H1 (cell line): ENCODE measurements at regions not wholly inside any gene's neighbourhood (a gene's known extent, or its start where the extent isn't known, plus 50 kb on each side); places are given as distances from the start of the nearest gene placed in this dataset.

Experiments used
- CTCF ChIA-PET: fragments of 300-600 bp; sonication (Branson Sonifier 250); formaldehyde crosslinking; loops from one replicate; lab custom pipeline; 2021; ENCODE audit not compliant: partially characterized antibody; lab: Charles Lee
- POLR2A ChIA-PET: fragments of 300-600 bp; sonication (Branson Sonifier 250); formaldehyde crosslinking; loops from one replicate; lab custom pipeline; 2021; ENCODE audit warnings: inconsistent platforms; ENCODE audit not compliant: partially characterized antibody; lab: Charles Lee
- DNase-seq, 2 experiments: peaks; one replicate each; pipeline versions ENCODE4 v3.0.0 to v3.0.0-alpha.2; 2010 to 2022; ENCODE audit warnings: low spot score in 2 of 2, low read depth in 1 of 2, mixed read lengths in 1 of 2
- FAIRE-seq: peaks from 2 replicates; lab custom pipeline; 2011; peaks lifted over from hg19 to GRCh38; lab: Jason Lieb, UNC
- H2AFZ ChIP-seq: 2 replicates; pipeline ENCODE4 v1.8.1; 2012; ENCODE audit warnings: low read length, inconsistent platforms
- H2AK5ac ChIP-seq: 2 replicates; pipeline ENCODE4 v1.6.1; 2013; ENCODE audit warnings: low read depth, low read length
- H2BK120ac ChIP-seq: replicated peaks from 2 replicates; pipeline ENCODE3; 2013; ENCODE audit warnings: low read depth, low read length, inconsistent platforms
- H2BK12ac ChIP-seq: 2 replicates; pipeline ENCODE4 v1.6.1; 2013; ENCODE audit warnings: low read depth, low read length
- H2BK15ac ChIP-seq: 2 replicates; pipeline ENCODE4 v1.6.1; 2013; ENCODE audit warnings: low read length
- H2BK20ac ChIP-seq: 2 replicates; pipeline ENCODE4 v1.6.1; 2013; ENCODE audit warnings: low read length
- H2BK5ac ChIP-seq: 2 replicates; pipeline ENCODE4 v1.6.1; 2013; ENCODE audit warnings: low read depth, low read length
- H3K14ac ChIP-seq: 2 replicates; pipeline ENCODE4 v1.6.1; 2013; ENCODE audit warnings: inconsistent platforms; ENCODE audit not compliant: insufficient read length
- H3K18ac ChIP-seq: 2 replicates; pipeline ENCODE4 v1.6.1; 2013; ENCODE audit warnings: low read length; ENCODE audit errors: extremely low read depth
- H3K23ac ChIP-seq: 2 replicates; pipeline ENCODE4 v1.6.1; 2013; ENCODE audit warnings: inconsistent platforms; ENCODE audit not compliant: insufficient read length
- H3K23me2 ChIP-seq: 2 replicates; pipeline ENCODE4 v1.6.1; 2013; ENCODE audit warnings: low read depth, low read length
- H3K27ac ChIP-seq: 2 replicates; pipeline ENCODE4 v1.6.1; 2011; ENCODE audit warnings: low read depth, low read length, inconsistent platforms
- H3K27me3 ChIP-seq, 4 experiments: replicated peaks in 1 of 4; 1 replicate in 1 of 4; 2 replicates in 3 of 4; pipeline versions ENCODE4 v1.6.1 to v1.8.1; 2011 to 2013; ENCODE audit warnings: low read length in 3 of 4, mild to moderate bottlenecking in 3 of 4, inconsistent platforms in 2 of 4, mixed read lengths in 2 of 4, moderate library complexity in 1 of 4; ENCODE audit not compliant: control insufficient read depth in 3 of 4, insufficient read depth in 3 of 4; ENCODE audit errors: extremely low read depth in 1 of 4
- H3K36me3 ChIP-seq, 4 experiments: 2 replicates each; pipeline versions ENCODE4 v1.6.1 to v1.8.1; 2011 to 2013; ENCODE audit warnings: mild to moderate bottlenecking in 4 of 4, low read length in 3 of 4, moderate library complexity in 2 of 4, control low read depth in 1 of 4, inconsistent platforms in 1 of 4; ENCODE audit not compliant: insufficient read depth in 4 of 4, control insufficient read depth in 2 of 4
- H3K4ac ChIP-seq: replicated peaks from 2 replicates; pipeline ENCODE3; 2013; ENCODE audit warnings: low read length, low read depth, mixed read lengths, inconsistent platforms; ENCODE audit not compliant: insufficient read length
- H3K4me1 ChIP-seq, 4 experiments: replicated peaks in 1 of 4; 1 replicate in 1 of 4; 2 replicates in 3 of 4; pipeline versions ENCODE4 v1.6.1 to v1.8.1; 2011 to 2013; ENCODE audit warnings: low read length in 3 of 4, inconsistent platforms in 2 of 4, mixed read lengths in 1 of 4; ENCODE audit not compliant: insufficient read depth in 4 of 4, control insufficient read depth in 3 of 4
- H3K4me2 ChIP-seq, 2 experiments: 2 replicates each; pipeline versions ENCODE4 v1.6.1 to v1.8.1; 2011 to 2013; ENCODE audit warnings: low read depth in 2 of 2, low read length in 2 of 2, control low read depth in 1 of 2, inconsistent platforms in 1 of 2, mild to moderate bottlenecking in 1 of 2; ENCODE audit not compliant: insufficient read depth in 1 of 2
- H3K4me3 ChIP-seq, 4 experiments: fragments of 200-600, 300-600 bp in 1 of 4; sonication (generic), shearing (Covaris generic), sonication (Bioruptor Twin) in 1 of 4; 2 replicates each; pipeline versions ENCODE4 v1.5.1 to v1.8.1; 2011 to 2016; ENCODE audit warnings: low read length in 4 of 4, low read depth in 3 of 4, control low read depth in 2 of 4, inconsistent platforms in 2 of 4, mild to moderate bottlenecking in 2 of 4, mixed read lengths in 1 of 4, moderate library complexity in 1 of 4; ENCODE audit not compliant: insufficient read depth in 2 of 4; ENCODE audit errors: extremely low read depth in 1 of 4
- H3K56ac ChIP-seq: replicated peaks from 2 replicates; pipeline ENCODE3; 2013; ENCODE audit warnings: low read depth, mild to moderate bottlenecking, mixed read lengths, low read length, inconsistent platforms; ENCODE audit not compliant: insufficient read length
- H3K79me1 ChIP-seq: 2 replicates; pipeline ENCODE4 v1.6.1; 2013; ENCODE audit warnings: low read depth, low read length, control low read depth
- H3K79me2 ChIP-seq, 2 experiments: 2 replicates each; pipeline versions ENCODE4 v1.6.1 to v1.8.1; 2012 to 2013; ENCODE audit warnings: low read length in 2 of 2, mild to moderate bottlenecking in 2 of 2, inconsistent platforms in 1 of 2; ENCODE audit not compliant: insufficient read depth in 2 of 2, control insufficient read depth in 1 of 2
- H3K9ac ChIP-seq, 4 experiments: replicated peaks in 1 of 4; 1 replicate in 1 of 4; 2 replicates in 3 of 4; pipeline versions ENCODE4 v1.6.1 to v1.8.1; 2011 to 2013; ENCODE audit warnings: low read depth in 3 of 4, low read length in 3 of 4, control low read depth in 2 of 4, mild to moderate bottlenecking in 2 of 4, moderate library complexity in 2 of 4, inconsistent platforms in 1 of 4; ENCODE audit errors: extremely low read depth in 1 of 4
- H3K9me3 ChIP-seq, 2 experiments: 2 replicates each; pipeline versions ENCODE4 v1.6.1 to v1.8.1; 2012 to 2013; ENCODE audit warnings: mild to moderate bottlenecking in 2 of 2, moderate library complexity in 2 of 2, control low read depth in 1 of 2, inconsistent platforms in 1 of 2, low read depth in 1 of 2, low read length in 1 of 2, mixed read lengths in 1 of 2; ENCODE audit not compliant: insufficient read depth in 2 of 2
- H4K20me1 ChIP-seq, 2 experiments: replicated peaks in 1 of 2; 2 replicates each; pipeline versions ENCODE3 to v1.8.1; 2011 to 2013; ENCODE audit warnings: inconsistent platforms in 2 of 2, low read length in 2 of 2, mild to moderate bottlenecking in 1 of 2; ENCODE audit not compliant: insufficient read depth in 2 of 2, control insufficient read depth in 1 of 2
- H4K5ac ChIP-seq: 2 replicates; pipeline ENCODE4 v1.6.1; 2013; ENCODE audit warnings: low read length, low read depth, mixed read lengths, inconsistent platforms; ENCODE audit not compliant: insufficient read length
- H4K8ac ChIP-seq: 2 replicates; pipeline ENCODE4 v1.8.0; 2013; ENCODE audit warnings: mild to moderate bottlenecking, moderate library complexity, low read length, inconsistent platforms; ENCODE audit not compliant: insufficient read depth; ENCODE audit errors: extremely low read depth
- H4K91ac ChIP-seq: replicated peaks from 2 replicates; pipeline ENCODE3; 2013; ENCODE audit warnings: low read length, mixed read lengths, inconsistent platforms; ENCODE audit not compliant: insufficient read length
- BRCA1 ChIP-seq: IDR thresholded peaks from 2 replicates; pipeline ENCODE4 v1.6.1; 2012; ENCODE audit warnings: low read depth, low read length, improper control_type of control experiment
- CBX8 ChIP-seq: fragments of 300-800, 300-1000 bp; sonication (generic); IDR thresholded peaks from 2 replicates; pipeline ENCODE4 v1.7.1; 2016; ENCODE audit warnings: low read depth, low read length, borderline replicate concordance
- JUND ChIP-seq: IDR thresholded peaks from 2 replicates; pipeline ENCODE4 v1.6.1; 2011; ENCODE audit warnings: mild to moderate bottlenecking, improper control_type of control experiment, low read length
- RXRA ChIP-seq: IDR thresholded peaks from 2 replicates; pipeline ENCODE4 v1.6.1; 2011; ENCODE audit warnings: low read depth, mild to moderate bottlenecking, low read length, moderate library complexity; ENCODE audit not compliant: insufficient read depth
- SP4 ChIP-seq: IDR thresholded peaks from 2 replicates; pipeline ENCODE4 v1.6.1; 2012; ENCODE audit warnings: low read length, inconsistent platforms
- TAF1 ChIP-seq: IDR thresholded peaks from 2 replicates; pipeline ENCODE4 v1.6.1; 2011; ENCODE audit warnings: mild to moderate bottlenecking, low read depth, low read length
- WGBS, 2 experiments: shearing (Covaris generic) in 1 of 2; methylation state at CpG; one replicate each; pipeline versions ENCODE4 v1.1.6 to v1.1.7; 2013 to 2015; ENCODE audit warnings: low lambda C conversion rate in 2 of 2, mixed read lengths in 2 of 2, inconsistent platforms in 1 of 2, low coverage in 1 of 2, missing lambda C conversion rate in 1 of 2; ENCODE audit not compliant: insufficient replicate concordance in 2 of 2, insufficient coverage in 1 of 2, insufficient read length in 1 of 2; ENCODE audit errors: extremely low coverage in 1 of 2, missing lambda C conversion rate in 1 of 2; 5-methylcytosine and 5-hydroxymethylcytosine counted together
- TF ChIP-seq, protein P1 (sequence below): IDR thresholded peaks from 2 replicates; pipeline ENCODE4 v1.6.1; 2011; ENCODE audit warnings: low read length, improper control_type of control experiment

DNA sequence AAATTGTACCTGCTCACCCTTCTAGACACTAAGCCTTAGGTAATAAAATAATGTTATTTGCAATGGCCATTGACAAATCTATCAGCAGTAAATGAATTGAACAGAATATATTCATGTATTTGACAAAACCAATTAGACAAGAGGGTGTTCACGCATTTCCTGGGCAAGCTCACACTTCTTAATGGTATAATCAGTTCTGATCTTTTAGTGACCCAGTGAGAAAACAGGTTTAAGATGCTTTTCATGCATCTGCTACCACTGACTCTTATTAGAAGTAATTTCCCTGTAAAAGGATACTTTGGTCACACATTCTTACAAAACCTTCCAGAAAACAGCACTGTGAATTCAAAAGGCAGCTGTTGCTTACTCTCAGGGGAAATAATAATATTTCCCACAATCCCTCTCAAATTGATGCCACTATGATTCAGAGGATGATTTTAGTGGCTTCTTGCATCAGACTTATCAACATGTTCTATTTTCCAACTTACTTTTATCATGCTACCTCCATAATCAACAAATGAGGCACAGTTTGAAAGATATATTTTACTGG, 313.9 kb upstream of the NWD2 start:
- no peak overlapping the region for H3K4me3 ChIP-seq
- no peak overlapping the region for H2AFZ ChIP-seq
- no peak overlapping the region for H3K23ac ChIP-seq
- H3K18ac ChIP-seq: no peak overlapping the region
- no peaks in the 10 kb centered on the region for H3K36me3 ChIP-seq
- no peak overlapping the region for H3K14ac ChIP-seq
- WGBS, 2 experiments: 93% methylated on average over 1 of the region's 1 CpG; no CpG with 5 or more reads in 1 of the 2 experiments
- TF ChIP-seq TAF1 (no peak), JUND (no peak), CBX8 (no peak), BRCA1 (no peak), SP4 (no peak), RXRA (no peak)
- TF ChIP-seq, protein P1, sequence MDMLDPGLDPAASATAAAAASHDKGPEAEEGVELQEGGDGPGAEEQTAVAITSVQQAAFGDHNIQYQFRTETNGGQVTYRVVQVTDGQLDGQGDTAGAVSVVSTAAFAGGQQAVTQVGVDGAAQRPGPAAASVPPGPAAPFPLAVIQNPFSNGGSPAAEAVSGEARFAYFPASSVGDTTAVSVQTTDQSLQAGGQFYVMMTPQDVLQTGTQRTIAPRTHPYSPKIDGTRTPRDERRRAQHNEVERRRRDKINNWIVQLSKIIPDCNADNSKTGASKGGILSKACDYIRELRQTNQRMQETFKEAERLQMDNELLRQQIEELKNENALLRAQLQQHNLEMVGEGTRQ: no peak
- H2BK15ac ChIP-seq: no peak overlapping the region
- H2BK5ac ChIP-seq: no peak overlapping the region
- H3K27ac ChIP-seq: no peak overlapping the region
- no peaks in the 10 kb centered on the region for H3K23me2 ChIP-seq
- no peak overlapping the region for H4K91ac ChIP-seq
- H3K9me3 ChIP-seq: no peaks in the 10 kb centered on the region
- H3K79me1 ChIP-seq: no peaks in the 10 kb centered on the region
- H3K56ac ChIP-seq: no peak overlapping the region
- no peaks in the 10 kb centered on the region for H4K20me1 ChIP-seq
- H4K8ac ChIP-seq: no peak overlapping the region
- no peak for DNase-seq
- H3K4me2 ChIP-seq: no peak overlapping the region
- H3K79me2 ChIP-seq: no peaks in the 10 kb centered on the region
- FAIRE-seq: no peak
- no peak overlapping the region for H3K4ac ChIP-seq
- ChIA-PET POLR2A (no interaction called here), CTCF (no interaction called here)
- no peak overlapping the region for H2BK20ac ChIP-seq
- no peak overlapping the region for H2BK12ac ChIP-seq
- no peak overlapping the region for H2BK120ac ChIP-seq
- no peak overlapping the region for H2AK5ac ChIP-seq
- no peaks in the 10 kb centered on the region for H3K4me1 ChIP-seq
- no peak overlapping the region for H4K5ac ChIP-seq
- H3K9ac ChIP-seq: no peak overlapping the region
- H3K27me3 ChIP-seq: no peaks in the 10 kb centered on the region
